ENCODE measurements at regions not wholly inside any gene's neighbourhood (a gene's known extent, or its start where the extent isn't known, plus 50 kb on each side); places are given as distances from the start of the nearest gene placed in this dataset.

GRCh38 chr5:175141421-175141820, 302.6 kb downstream of the DRD1 start:
- Histone ChIP-seq H3K27me3 (ENCODE audit: control insufficient read depth, low read length) (no peaks in the 10 kb centered on the region), H3K4me2 (ENCODE audit: low read length) (no peak overlapping the region), H3K4me1 (ENCODE audit: control insufficient read depth, low read length) (no peaks in the 10 kb centered on the region), H3K9me2 (replicated peaks; ENCODE audit: control insufficient read depth, low read length) (no peaks in the 10 kb centered on the region), H3F3A (ENCODE audit: control insufficient read depth, insufficient read depth) (no peaks in the 10 kb centered on the region), H4K20me1 (ENCODE audit: control insufficient read depth, insufficient read depth, low read depth, low read length) (no peaks in the 10 kb centered on the region), H3K79me2 (ENCODE audit: control insufficient read depth, low read length) (no peaks in the 10 kb centered on the region), H3K36me3 (ENCODE audit: control insufficient read depth, low read length) (no peaks in the 10 kb centered on the region), H3K27ac (ENCODE audit: low read depth, low read length) (no peak overlapping the region), H3K9me3 (ENCODE audit: control insufficient read depth, insufficient read depth, low read length) (no peaks in the 10 kb centered on the region), H3K4me3 (ENCODE audit: low read length) (no peak overlapping the region)
- TF ChIP-seq EZH2phosphoT487 (IDR thresholded peaks at IDR 0.05; ENCODE audit: borderline replicate concordance, low read length) (no peak), CTCF (IDR thresholded peaks at IDR 0.05; ENCODE audit: low read depth, low read length, poor library complexity, severe bottlenecking) (no peak)

- Histone ChIP-seq H3F3A (ENCODE audit: control insufficient read depth, insufficient read depth) (no peaks in the 10 kb centered on the region), H3K79me2 (ENCODE audit: control insufficient read depth, low read length) (no peaks in the 10 kb centered on the region), H4K20me1 (ENCODE audit: control insufficient read depth, insufficient read depth, low read depth, low read length) (no peaks in the 10 kb centered on the region), H3K9me3 (ENCODE audit: control insufficient read depth, insufficient read depth, low read length) (peaks cover 4% of the 10 kb centered on the region; the same call in 1 of the 2 replicates), H3K4me1 (ENCODE audit: control insufficient read depth, low read length) (no peaks in the 10 kb centered on the region), H3K36me3 (ENCODE audit: control insufficient read depth, low read length) (no peaks in the 10 kb centered on the region), H3K27me3 (ENCODE audit: control insufficient read depth, low read length) (no peaks in the 10 kb centered on the region), H3K4me3 (ENCODE audit: low read length) (no peak overlapping the region), H3K9me2 (replicated peaks; ENCODE audit: control insufficient read depth, low read length) (no peaks in the 10 kb centered on the region), H3K4me2 (ENCODE audit: low read length) (no peak overlapping the region), H3K27ac (ENCODE audit: low read depth, low read length) (no peak overlapping the region)
- TF ChIP-seq EZH2phosphoT487 (IDR thresholded peaks at IDR 0.05; ENCODE audit: borderline replicate concordance, low read length) = no peak
- TF ChIP-seq CTCF (IDR thresholded peaks at IDR 0.05; ENCODE audit: low read depth, low read length, poor library complexity, severe bottlenecking) = no peak
These were observed 310.8 kb downstream of the DRD1 start for GRCh38 chr5:175133185-175133584.

- Histone ChIP-seq H3K27ac (ENCODE audit: low read depth, low read length) (no peak overlapping the region), H3K36me3 (ENCODE audit: control insufficient read depth, low read length) (no peaks in the 10 kb centered on the region), H3F3A (ENCODE audit: control insufficient read depth, insufficient read depth) (no peaks in the 10 kb centered on the region), H4K20me1 (ENCODE audit: control insufficient read depth, insufficient read depth, low read depth, low read length) (no peaks in the 10 kb centered on the region), H3K4me3 (ENCODE audit: low read length) (no peak overlapping the region), H3K4me2 (ENCODE audit: low read length) (no peak overlapping the region), H3K27me3 (ENCODE audit: control insufficient read depth, low read length) (no peaks in the 10 kb centered on the region), H3K4me1 (ENCODE audit: control insufficient read depth, low read length) (no peaks in the 10 kb centered on the region), H3K79me2 (ENCODE audit: control insufficient read depth, low read length) (no peaks in the 10 kb centered on the region), H3K9me3 (ENCODE audit: control insufficient read depth, insufficient read depth, low read length) (peaks cover 4% of the 10 kb centered on the region; the same call in 1 of the 2 replicates), H3K9me2 (replicated peaks; ENCODE audit: control insufficient read depth, low read length) (no peaks in the 10 kb centered on the region)
- TF ChIP-seq CTCF (IDR thresholded peaks at IDR 0.05; ENCODE audit: low read depth, low read length, poor library complexity, severe bottlenecking) = no peak
- no peak for TF ChIP-seq EZH2phosphoT487 (IDR thresholded peaks at IDR 0.05; ENCODE audit: borderline replicate concordance, low read length)
These were observed 312.6 kb downstream of the DRD1 start for GRCh38 chr5:175131432-175131831.

GRCh38 chr5:175129619-175130018, 314.4 kb downstream of the DRD1 start:
- no peaks in the 10 kb centered on the region for H4K20me1 ChIP-seq (ENCODE audit: control insufficient read depth, insufficient read depth, low read depth, low read length)
- H3K27ac ChIP-seq (ENCODE audit: low read depth, low read length) = no peak overlapping the region
- H3F3A ChIP-seq (ENCODE audit: control insufficient read depth, insufficient read depth) = no peaks in the 10 kb centered on the region
- no peaks in the 10 kb centered on the region for H3K9me2 ChIP-seq (replicated peaks; ENCODE audit: control insufficient read depth, low read length)
- H3K9me3 ChIP-seq (ENCODE audit: control insufficient read depth, insufficient read depth, low read length) = no peaks in the 10 kb centered on the region
- H3K79me2 ChIP-seq (ENCODE audit: control insufficient read depth, low read length) = no peaks in the 10 kb centered on the region
- no peaks in the 10 kb centered on the region for H3K27me3 ChIP-seq (ENCODE audit: control insufficient read depth, low read length)
- H3K4me3 ChIP-seq (ENCODE audit: low read length) = no peak overlapping the region
- no peaks in the 10 kb centered on the region for H3K4me1 ChIP-seq (ENCODE audit: control insufficient read depth, low read length)
- no peaks in the 10 kb centered on the region for H3K36me3 ChIP-seq (ENCODE audit: control insufficient read depth, low read length)
- no peak overlapping the region for H3K4me2 ChIP-seq (ENCODE audit: low read length)
- no peak for TF ChIP-seq CTCF (IDR thresholded peaks at IDR 0.05; ENCODE audit: low read depth, low read length, poor library complexity, severe bottlenecking)
- TF ChIP-seq EZH2phosphoT487 (IDR thresholded peaks at IDR 0.05; ENCODE audit: borderline replicate concordance, low read length) = no peak

All from DOHH2 (cell line).